ENCODE measurements at regions not wholly inside any gene's neighbourhood (a gene's known extent, or its start where the extent isn't known, plus 50 kb on each side); places are given as distances from the start of the nearest gene placed in this dataset.

- DNase-seq = no peak
These were observed 103.7 kb upstream of the TAF1B start for GRCh38 chr2:9739531-9739964.

- no peak for DNase-seq
These were observed 102.7 kb upstream of the TAF1B start for GRCh38 chr2:9740382-9741073.

GRCh38 chr2:9741110-9741509 lies 102.2 kb upstream of the TAF1B start:
- DNase-seq = no peak

- no peak for DNase-seq
These were observed 100.7 kb upstream of the TAF1B start for GRCh38 chr2:9742601-9743000.

- DNase-seq = no peak
These were observed 98.8 kb upstream of the TAF1B start for GRCh38 chr2:9744256-9745004.

- no peak for DNase-seq
These were observed 97.9 kb upstream of the TAF1B start for GRCh38 chr2:9745153-9745899.

GRCh38 chr2:9747396-9747795 lies 95.9 kb upstream of the TAF1B start:
- no peak for DNase-seq

GRCh38 chr2:9748577-9748976 lies 94.7 kb upstream of the TAF1B start:
- no peak for DNase-seq

- DNase-seq = no peak
These were observed 93.6 kb upstream of the TAF1B start for GRCh38 chr2:9749546-9750223.

- DNase-seq = no peak
These were observed 92.8 kb upstream of the TAF1B start for GRCh38 chr2:9750224-9751215.

GRCh38 chr2:9751831-9752230 lies 91.4 kb upstream of the TAF1B start:
- DNase-seq = no peak

GRCh38 chr2:9752441-9753275 lies 90.6 kb upstream of the TAF1B start:
- no peak for DNase-seq

- DNase-seq = no peak
These were observed 90.0 kb upstream of the TAF1B start for GRCh38 chr2:9753276-9753600.

GRCh38 chr2:9753665-9754531 lies 89.4 kb upstream of the TAF1B start:
- no peak for DNase-seq

GRCh38 chr2:9754532-9754887 lies 88.8 kb upstream of the TAF1B start:
- DNase-seq = no peak

- DNase-seq = no peak
These were observed 88.3 kb upstream of the TAF1B start for GRCh38 chr2:9755008-9755407.

- DNase-seq = no peak
These were observed 87.6 kb upstream of the TAF1B start for GRCh38 chr2:9755638-9756037.

GRCh38 chr2:9756692-9757250 lies 86.5 kb upstream of the TAF1B start:
- no peak for DNase-seq

GRCh38 chr2:9757501-9758264 lies 85.6 kb upstream of the TAF1B start:
- peak; percentile 25 for DNase-seq
